ENCODE measurements at regions not wholly inside any gene's neighbourhood (a gene's known extent, or its start where the extent isn't known, plus 50 kb on each side); places are given as distances from the start of the nearest gene placed in this dataset.

DNA sequence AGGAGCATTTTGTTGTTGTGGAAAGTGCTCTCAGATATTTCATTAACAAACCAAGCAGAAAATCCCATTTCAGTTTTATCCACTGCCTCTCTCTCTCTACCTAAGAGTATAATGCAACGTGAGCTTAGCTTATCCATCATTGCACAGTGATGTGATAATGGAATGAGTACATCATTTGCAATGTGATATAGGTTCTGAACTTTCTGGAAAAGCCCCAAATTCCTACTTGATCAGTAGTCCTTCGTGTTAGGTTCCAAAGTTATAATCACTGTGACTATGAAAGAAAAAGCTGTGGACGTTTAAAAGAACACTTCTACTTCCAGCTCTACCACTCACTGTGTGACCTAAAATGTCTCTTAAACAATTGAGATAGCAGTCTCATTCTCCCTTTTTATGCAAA, 76.4 kb upstream of the PRMT6 start:
- TF ChIP-seq, protein P1, sequence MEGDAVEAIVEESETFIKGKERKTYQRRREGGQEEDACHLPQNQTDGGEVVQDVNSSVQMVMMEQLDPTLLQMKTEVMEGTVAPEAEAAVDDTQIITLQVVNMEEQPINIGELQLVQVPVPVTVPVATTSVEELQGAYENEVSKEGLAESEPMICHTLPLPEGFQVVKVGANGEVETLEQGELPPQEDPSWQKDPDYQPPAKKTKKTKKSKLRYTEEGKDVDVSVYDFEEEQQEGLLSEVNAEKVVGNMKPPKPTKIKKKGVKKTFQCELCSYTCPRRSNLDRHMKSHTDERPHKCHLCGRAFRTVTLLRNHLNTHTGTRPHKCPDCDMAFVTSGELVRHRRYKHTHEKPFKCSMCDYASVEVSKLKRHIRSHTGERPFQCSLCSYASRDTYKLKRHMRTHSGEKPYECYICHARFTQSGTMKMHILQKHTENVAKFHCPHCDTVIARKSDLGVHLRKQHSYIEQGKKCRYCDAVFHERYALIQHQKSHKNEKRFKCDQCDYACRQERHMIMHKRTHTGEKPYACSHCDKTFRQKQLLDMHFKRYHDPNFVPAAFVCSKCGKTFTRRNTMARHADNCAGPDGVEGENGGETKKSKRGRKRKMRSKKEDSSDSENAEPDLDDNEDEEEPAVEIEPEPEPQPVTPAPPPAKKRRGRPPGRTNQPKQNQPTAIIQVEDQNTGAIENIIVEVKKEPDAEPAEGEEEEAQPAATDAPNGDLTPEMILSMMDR (IDR thresholded peaks at IDR 0.05; ENCODE audit: low read depth, low read length, missing input control): no peak
- TF ChIP-seq RAD21 (IDR thresholded peaks at IDR 0.05) (no peak), GABPA (IDR thresholded peaks at IDR 0.05 in 1 of 2, conservative IDR thresholded peaks at IDR 0.05 in 1 of 2) (no peak), SP1 (IDR thresholded peaks at IDR 0.05) (no peak), EGR1 (IDR thresholded peaks at IDR 0.05; ENCODE audit: low read depth in 2 of 2) (no peak)

Measured in liver (tissue), 3 donors.